IPS-NIHi7 (cell line): ENCODE measurements at regions not wholly inside any gene's neighbourhood (a gene's known extent, or its start where the extent isn't known, plus 50 kb on each side); places are given as distances from the start of the nearest gene placed in this dataset.

Experiments used
- DNase-seq: peaks from one replicate; pipeline ENCODE4 v3.0.0; 2012; ENCODE audit warnings: mixed read lengths; ENCODE audit errors: extremely low spot score

DNA sequence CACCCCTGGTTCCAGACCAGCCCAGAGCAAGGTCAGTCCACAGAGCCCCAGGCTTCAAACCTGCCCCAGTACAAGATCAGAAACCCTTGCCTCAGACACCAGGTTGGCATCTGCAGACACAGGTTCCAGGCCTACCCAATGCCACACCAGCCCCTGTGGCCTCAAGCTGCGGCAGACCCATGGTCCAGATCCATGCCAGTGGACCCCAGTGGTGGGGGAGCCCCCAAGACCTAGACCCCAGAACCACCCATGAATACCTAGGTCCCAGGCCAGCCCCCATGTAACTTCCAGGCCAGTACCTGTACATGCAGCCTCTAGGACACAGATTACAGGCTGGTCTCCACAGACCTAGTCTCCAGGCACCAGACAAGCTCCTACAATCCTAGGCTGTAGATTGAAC, 1019.3 kb downstream of the JRKL start:
- DNase-seq, result no peak

DNA sequence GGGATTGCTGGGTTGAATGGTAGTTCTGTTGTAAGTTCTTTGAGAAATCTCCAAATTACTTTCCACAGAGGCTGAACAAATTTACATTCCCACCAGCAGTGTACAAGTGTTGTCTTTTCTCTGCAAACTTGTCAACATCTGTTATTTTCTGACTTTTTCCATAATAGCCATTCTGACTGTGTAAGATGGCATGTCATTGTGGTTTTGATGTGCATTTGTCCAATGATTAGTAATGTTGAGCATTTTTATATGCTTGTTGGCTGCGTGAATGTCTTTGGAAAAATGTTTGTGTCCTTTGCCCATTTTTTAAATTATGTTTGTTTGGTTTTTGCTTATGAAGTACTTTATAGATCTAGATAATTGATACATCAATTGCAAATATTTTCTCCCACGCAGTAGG, 1025.0 kb downstream of the JRKL start:
- no peak for DNase-seq

DNA sequence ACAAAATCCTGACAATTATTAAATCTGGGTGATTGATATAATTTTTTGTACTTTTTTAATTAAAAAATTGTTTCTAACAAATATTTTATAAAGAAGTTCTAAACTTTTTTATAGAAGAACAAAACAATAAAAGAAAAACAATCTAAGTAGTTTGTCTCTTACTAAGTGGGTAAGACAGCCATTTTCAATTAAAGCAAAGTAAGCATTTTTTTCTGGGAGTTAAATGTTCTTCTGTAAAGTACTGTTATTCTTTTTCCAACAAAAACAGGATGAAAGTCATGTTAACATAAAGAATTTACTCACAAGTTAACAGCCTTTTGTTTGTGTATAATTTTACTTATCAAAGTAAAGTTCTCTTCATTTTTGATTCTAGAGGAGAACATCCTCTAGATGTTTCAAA, 1029.9 kb downstream of the JRKL start:
- no peak for DNase-seq

DNA sequence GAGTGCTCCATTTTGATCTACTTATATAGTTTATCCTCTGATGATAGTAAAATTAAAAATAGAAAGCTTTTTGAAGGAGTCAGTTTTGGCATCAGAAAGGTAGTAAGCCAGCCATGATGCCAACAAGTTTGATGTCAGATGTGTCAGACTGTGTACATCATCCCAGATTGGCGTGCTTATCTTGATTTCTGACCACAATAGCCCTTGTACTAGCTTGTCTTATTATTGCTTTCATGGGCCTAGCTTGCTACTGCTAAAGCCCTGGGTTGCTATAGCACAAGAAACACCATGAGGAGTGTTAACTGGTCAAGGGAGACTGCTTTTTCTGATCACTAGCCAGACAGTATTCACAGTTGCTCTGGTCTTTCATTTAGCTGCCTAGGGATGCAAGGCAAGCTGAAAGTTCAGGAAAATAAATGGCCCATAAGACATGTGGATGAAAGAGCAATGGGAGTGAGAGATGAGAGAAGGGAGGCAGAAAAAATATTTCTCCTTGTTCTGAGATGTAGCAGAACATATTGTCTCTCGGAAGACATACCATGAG, 1038.5 kb downstream of the JRKL start:
- DNase-seq, result no peak

DNA sequence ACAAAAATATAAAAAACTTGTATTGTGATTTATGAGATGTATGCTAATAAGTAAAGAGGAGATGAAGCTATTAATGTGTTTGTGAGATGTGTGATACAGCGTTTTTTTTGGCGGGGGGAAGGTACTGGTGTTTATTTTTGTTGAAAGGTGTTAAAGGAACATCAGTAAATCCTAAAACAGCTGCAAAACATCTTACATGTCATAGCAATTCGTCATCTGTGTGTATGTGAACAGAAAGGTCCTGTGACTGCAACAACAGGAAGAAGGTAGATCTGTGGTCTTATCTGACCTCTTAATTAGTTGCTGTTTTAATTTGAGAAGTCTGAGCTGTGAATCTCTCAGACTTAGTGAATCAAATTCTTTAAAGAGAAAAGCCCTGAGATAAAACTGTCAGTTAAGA, 1041.1 kb downstream of the JRKL start:
- DNase-seq, result no peak

DNA sequence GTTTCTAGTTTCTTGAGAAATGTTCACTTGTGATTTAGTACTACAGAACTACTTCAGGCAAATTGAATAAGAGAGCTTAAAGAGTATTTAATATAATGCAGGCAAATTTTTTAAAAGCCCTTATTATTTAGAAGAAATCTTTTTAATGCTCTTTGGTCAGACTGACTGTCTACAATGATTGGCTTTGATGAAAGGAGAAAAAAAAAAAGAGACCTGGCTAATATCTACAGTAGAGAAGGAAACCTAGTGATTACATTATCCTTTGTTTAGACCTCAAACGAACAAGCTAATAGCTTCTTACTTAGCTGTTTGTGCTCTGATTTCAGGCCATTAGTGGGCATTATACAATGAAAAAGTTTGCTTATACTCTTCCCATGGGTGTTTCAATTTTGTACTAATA, 1043.1 kb downstream of the JRKL start:
- no peak for DNase-seq

DNA sequence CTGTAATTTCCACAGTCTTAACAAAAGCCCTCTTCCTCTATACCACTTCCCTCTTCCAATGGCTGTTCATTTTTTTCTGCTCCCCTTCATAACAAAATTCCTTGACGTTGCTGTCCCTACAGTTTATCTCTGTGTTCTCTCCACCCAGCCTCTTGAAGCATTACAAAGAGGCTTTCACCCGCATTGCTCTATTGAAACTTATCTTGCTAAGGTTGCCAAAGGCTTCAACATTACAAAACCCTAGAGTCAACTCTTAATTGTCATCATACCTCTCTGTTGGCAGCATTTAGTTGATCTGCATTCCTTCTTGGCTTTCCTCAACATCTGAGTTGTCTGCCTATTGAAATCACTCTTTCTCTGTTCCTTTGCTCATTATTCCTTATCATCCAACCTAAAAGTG, 1055.7 kb downstream of the JRKL start:
- no peak for DNase-seq

DNA sequence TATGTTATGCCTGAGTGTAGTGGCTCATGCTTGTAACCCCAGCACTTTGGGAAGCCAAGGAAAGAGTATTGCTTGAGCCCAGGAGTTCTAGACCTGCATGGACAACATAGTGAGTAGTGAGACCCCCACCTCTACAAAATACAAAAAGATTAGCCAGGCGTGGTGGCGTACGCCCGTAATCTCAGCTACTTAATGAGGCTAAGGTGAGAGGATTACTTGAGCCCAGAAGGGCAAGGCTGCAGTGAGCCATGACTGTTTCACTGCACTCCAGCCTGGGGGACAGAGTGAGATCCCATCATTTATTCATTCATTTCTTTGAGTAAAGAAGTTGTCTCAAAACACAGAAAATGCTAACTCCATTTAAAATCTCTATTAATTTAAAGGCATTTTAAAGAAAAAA, 1061.6 kb downstream of the JRKL start:
- no peak for DNase-seq

DNA sequence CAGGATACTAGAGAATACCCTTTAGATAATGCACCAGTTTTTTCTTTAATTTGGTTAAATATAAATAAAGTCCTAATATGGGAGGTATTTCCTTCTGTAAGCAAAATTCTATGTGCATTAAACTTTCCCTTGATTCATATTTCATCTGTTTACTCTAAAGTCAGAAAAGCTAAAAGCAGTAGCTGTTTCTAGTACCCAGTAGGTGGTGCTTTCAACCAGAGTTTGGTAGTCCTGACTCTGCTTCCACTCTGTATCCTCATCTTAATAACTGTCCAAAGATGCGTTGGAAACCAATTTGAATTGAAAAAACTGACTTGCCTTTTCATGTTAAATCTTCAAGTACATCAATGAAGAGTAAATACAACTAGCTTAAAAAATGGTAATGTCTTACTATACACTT, 1065.2 kb downstream of the JRKL start:
- no peak for DNase-seq

DNA sequence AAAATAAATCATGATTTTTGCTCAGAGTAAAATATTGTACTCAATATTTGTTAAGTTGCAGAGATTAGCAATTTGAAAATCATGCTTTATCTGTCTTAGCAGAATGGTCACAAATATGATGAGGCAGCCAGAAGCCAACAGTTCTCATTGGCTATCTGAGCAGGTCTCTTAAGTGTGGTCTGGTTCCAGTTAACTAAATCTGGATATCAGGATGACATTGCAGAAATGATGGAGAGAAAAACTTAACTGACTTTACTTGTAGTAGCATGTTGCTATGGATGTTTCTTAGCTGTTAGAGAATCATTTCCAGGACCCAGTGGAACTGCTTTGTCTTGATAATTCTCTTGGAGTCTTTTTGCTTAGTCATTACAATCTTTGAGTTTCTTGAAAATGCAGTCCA, 1070.3 kb downstream of the JRKL start:
- DNase-seq, result no peak

DNA sequence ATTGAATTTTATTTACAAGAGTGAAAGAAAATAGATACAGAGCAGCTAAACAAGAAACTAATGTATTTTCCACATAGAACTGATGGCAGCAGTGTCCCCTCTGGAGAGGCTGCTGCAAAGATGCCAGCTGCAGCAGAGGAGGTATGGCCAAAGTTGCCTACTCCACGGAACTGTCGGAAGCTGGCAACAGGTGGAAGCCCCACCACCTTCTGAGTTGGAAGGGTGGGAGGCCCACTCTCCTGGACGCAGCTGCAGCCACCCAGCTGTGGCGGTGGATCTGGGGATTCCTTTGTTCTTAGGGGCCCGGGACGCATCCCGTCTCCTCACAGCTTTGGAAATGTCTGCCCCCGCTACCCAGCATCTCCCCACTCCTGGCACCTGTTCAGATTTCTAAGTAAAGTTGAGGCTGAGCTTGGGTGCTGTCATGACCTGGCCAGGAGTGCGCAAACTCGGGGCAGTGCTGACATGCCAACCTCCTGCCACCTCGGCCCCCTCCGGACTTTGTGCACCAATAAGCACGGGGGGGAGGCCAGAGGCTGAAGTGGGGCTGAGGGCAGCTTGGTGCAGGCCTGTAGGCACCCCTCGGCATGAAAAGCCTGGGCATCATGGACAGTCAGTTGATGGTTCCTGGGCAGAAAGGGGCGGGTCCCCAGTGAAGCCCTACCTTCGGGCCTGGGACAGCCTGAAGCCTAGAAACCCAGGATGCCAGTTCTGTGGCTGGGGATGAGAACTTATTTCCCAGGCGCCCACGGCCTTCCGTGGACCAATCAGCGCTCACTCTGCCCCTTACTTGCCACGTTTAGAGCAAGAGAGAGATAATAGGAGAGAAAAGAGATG, 1071.4 kb downstream of the JRKL start:
- no peak for DNase-seq

DNA sequence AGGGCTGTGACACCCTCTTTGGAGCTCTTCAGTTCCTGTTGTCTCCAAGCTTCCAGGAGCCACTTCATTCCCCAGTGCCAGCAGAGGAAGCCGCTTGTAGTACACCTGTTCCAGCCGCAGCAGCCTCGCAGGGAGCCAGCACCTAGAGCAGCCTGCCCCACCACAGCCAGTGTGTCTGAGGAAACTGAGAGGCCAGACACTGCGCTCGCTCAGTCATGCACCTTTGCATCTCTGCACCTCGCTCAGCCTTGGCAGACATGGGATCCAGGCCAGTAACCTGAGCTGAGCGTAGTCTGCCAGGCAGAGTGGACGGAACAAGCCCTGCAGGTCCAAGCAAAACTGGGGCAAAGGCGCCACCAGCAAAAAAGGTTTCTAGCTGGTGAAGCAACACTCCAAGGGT, 1072.1 kb downstream of the JRKL start:
- no peak for DNase-seq

DNA sequence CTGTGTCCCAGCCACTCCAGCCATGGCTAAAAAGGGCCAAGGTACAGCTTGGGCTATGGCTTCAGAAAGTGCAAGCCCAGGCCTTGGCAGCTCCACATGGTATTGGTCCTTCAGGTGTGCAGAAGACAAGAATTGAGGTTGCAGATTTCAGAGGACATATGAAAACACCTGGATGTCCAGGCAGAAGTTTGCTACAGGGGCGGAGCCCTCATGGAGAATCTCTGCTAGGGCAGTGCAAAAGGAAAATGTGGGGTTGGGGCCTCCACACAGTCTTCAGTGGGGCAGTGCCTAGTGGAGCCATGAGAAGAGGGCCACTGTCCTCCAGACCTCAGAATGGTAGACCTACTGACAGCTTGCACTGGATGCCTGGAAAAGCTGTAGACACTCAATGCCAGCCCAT, 1074.1 kb downstream of the JRKL start:
- no peak for DNase-seq

DNA sequence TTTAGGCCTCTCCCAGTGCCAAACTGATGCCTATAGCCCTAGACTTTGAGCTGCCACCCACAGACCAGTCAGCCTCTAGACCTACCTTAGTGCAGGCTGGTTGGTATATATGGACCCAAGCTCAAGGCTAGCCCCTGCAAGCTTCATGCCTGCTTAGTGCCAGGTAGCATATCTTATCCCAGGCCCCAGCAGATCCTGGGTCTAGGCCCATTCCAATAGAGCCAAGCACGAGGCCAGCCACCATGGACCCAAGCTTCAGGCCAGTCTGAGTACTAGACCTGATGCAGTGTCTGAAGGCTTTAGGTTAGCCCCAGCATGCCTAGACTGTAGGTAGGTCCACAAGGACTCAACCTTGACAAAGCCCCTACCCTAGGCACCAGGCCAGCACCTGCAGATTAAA, 1081.7 kb downstream of the JRKL start:
- no peak for DNase-seq

DNA sequence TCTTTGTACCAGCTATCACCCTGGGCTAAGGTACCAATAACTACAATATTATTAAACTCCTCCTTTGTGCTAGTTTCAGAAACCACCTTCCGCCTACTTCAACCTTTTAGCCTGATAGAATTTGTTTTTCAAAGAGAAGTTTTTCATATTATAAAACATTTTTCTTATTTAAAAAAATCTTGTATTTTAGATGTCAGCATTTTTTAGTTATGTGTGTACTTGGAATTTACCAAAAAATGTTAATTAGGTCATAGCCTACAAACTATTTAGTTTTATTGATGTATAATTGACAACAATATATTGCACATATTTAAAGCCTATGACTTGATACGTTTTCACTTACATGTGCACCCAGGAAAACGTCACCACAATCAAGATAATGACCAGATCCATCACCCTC, 1097.6 kb downstream of the JRKL start:
- DNase-seq, result no peak

DNA sequence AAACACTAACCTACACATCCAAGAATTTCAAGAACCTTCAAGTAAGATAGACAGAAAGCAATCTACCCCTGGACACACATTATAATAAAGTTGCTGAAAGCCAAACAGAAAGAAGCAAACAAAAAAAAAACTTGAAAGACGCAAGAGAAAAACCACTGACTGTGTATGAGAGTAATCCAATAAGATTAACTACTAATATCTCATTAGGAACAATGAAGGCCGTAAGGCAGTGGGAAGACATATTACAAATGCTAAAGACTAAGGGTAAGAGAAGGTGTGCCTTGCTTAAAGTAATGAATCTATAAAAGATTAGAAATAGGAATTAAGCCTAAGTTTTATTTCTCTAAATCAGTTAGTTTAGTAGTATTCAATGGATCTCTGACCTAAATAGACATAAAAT, 1109.1 kb downstream of the JRKL start:
- no peak for DNase-seq

DNA sequence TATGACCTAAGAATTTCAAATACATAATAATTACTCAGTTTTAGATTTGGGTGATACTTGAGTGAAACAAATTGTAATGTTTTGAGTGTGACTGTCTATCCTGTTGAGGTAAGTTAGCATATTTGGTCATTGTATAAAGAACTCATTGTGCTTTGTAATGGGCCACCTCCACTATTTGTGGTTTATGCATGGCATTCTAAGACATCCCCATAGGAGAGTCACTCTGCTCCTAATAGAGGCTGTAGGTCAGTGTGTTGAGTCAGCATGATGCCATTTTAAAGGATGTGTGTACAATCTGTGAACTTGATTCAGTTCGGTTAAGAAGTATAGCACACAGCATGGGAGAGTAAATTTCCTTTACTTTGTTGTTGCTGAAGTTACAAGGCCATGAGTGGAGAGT, 1112.4 kb downstream of the JRKL start:
- DNase-seq, result no peak

DNA sequence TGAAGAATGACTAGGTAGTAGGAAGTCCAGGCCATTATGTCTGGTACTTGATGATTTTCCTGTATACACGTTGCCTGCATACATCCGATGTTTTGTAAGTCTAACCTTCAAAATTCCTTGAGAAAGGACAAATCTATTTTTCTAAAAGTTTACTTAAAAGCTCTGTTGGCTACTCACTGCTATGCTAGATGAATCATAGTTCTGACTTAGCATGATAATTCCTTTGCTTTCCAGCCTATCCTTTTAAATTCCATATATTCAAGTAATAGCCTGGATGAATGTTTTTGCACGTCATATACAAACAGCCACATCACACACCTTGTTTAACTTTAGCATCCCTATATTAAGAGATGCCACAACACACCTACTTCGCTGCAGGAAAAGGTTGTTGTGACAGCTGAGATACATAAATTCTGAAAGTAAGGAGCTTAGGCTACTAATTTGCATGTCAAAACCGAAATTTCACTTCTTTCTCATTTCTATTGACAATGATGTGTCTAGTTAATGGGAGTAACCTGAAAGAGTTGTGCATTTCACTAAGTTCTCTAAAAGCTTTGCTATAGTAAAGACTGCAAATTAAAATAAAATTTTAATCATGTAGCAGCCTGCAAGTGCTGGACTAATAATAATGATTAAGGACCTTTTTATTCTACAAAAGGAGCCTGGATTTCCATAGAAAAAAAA, 1116.4 kb downstream of the JRKL start:
- DNase-seq, result no peak

DNA sequence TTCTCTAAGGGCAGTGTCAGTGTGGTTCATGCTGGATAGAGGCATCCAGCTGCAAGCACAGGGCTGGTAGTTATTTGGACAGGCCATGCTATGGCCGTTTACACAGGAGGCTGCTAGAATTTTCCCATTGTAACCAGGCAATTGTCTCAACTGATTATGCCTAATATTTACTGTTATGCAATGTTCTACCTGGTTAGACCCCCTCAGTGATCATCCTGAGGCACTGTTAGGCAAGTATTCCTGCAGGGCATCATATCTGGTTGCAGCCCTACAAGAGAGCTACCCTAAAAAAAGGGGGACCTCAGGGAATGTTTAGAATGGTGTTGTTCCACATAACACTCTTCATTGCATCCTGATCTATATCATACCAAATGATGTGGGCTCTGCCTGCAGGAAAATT, 1124.6 kb downstream of the JRKL start:
- DNase-seq, result no peak

DNA sequence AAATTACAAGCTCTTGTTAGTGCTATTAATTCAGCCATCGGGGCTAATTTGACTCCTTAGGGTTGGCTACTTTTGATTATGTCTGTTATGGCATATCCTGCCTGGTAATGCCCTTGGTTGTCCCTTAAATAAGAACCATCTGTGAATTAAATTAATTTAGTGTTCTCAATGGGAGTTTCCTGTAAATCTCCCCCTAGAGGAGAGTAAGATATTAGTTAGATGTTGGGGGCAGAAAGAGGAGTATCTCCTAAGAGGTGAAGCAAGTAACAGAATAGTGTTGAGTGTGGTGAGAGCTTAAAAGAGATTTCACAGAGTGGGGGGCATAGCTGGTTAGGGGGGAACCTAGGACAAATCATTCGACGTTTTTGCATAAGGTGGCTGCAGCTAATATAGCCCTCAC, 1126.9 kb downstream of the JRKL start:
- DNase-seq, result peak; percentile 10

DNA sequence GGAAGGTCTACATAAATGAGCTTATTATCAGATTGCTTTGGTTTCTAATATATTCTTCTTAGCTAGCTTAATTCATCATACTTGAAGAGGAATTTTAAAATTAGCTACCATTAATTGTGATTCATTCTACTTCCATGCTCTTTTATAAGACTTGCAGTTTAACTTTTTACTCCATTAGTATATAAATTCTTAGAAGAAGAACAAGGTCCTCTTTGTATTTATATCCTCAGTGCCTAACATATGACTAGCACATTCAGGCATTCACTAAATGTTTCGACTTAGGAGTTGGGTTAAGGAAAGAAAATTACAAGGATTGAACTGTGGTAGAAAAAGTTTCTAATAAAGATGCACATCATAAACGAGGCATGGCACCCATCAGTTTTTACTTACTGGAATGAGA, 1135.5 kb downstream of the JRKL start:
- no peak for DNase-seq

DNA sequence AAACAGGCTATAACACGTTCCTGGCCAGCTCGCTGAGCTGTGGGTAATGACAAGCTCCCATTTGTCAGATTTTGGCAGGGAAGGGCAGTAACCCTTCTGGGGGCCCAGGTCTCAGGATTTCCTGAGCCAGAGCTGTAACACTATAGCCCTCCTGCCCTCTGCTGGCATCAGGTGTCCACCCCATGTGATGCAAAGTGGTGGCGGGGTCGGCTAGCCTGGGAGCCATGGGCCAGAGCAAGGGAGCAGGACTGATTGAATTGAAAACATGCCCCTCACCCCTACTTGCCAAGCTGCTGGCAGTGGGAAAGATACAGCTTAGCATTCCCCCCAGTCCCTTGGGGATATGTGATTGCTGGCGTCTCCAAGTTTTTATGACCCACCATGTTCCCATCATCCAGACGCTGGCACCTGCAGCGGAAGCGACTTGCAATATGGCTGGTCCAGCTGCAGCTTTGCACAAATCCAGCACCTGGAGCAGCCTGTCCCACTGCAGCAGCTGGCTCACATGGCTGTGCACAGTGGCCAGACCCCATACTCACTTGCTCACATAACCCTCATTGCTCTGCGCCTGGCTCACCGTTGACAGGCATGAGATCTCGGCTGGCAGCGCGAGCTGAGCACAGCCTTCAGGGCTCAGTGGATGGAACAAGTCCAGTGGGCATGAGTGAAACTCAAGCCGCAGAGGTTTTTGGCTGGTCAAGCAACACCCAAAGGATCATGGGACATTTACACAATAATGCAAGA, 1147.8 kb downstream of the JRKL start:
- DNase-seq, result no peak

DNA sequence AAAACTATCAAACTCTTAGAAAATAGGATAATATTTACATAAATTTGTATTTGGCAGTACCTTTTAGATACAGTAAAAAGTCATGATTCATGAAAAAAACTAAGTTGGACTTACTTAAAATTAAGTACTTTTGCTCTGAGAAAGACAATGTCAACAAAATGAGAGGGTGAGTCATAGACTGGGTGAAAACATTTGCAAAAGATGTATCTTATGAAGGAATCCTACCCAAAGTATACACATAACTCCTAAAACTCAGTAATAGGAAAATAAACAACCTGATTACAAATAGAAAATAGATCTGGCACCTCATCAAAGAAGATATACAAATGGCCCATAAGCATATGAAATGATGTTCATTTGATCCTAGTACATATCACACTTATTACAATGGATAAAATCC, 1154.6 kb downstream of the JRKL start:
- DNase-seq, result no peak
